ENCODE measurements at regions not wholly inside any gene's neighbourhood (a gene's known extent, or its start where the extent isn't known, plus 50 kb on each side); places are given as distances from the start of the nearest gene placed in this dataset.

DNA sequence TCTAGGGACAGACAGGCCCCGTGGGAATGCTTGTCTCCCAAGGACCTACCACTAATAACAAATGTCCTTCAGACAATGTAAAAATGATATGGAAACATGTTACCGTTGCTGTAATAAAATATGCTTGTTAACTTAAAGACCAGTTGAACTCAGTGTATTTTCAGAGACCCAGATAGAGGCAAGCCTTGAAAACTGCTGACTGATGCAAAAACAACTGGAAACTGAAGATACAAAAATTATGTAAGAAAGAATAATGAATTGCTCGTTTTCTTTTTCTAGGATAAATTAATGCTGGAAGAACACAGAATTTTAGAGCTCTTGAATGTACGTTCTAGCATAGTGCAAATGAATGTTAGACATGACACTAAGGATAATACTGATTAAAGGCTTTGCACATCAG lies 311.5 kb upstream of the MAN1A1 start:
- Histone ChIP-seq H3K27ac (ENCODE audit: extremely low read depth, low read depth, low read length) (no peak overlapping the region), H3K36me3 (ENCODE audit: control insufficient read depth in 2 of 2, insufficient read depth in 1 of 2, low read length in 2 of 2) (no peaks in the 10 kb centered on the region), H3K9me3 (ENCODE audit: control insufficient read depth, insufficient read depth, low read depth, low read length) (no peaks in the 10 kb centered on the region), H3K4me1 (ENCODE audit: control insufficient read depth, insufficient read depth, low read length) (no peaks in the 10 kb centered on the region), H3K4me3 (ENCODE audit: low read depth, low read length) (no peak overlapping the region)
- ChIA-PET CTCF (interaction anchor here (0.6 kb wide), 1 partner anchor 860 kb away, joined by 3 read pairs; no protein-coding TSS in a partner anchor), POLR2A (no interaction called here)
- TF ChIP-seq ZNF132 (tag by site-specific recombination; IDR thresholded peaks at IDR 0.05; ENCODE audit: borderline replicate concordance) (no peak), ZNF350 (tag by site-specific recombination; IDR thresholded peaks at IDR 0.05) (no peak)

DNA sequence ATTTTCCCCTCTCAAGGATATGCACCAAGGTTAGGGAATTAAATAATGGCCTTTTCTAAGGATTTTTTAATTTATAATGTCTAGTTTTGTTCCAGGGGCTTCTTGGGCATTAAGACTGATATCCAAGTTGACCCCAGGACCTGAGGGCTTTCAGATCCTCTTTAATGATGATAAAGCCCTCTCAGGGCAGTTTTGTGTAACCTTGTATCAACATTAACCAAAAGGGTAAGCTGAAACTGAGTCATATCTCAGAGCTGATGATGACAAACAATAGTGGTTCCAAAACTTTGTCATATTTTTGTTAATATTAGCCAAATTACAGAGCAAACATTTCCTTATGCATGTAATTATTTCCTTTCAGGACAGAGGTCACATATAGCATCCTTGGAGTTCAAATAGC lies 309.4 kb upstream of the MAN1A1 start:
- ChIA-PET POLR2A (no interaction called here), CTCF (interaction anchor here (0.8 to 1.1 kb wide), 2 partner anchors 10 to 45 kb away, joined by 3 to 4 read pairs; no protein-coding TSS in a partner anchor)
- no peaks in the 10 kb centered on the region for H3K4me1 ChIP-seq (ENCODE audit: control insufficient read depth, insufficient read depth, low read length)
- no peak for TF ChIP-seq RBAK (tag by site-specific recombination; IDR thresholded peaks at IDR 0.05)
- TF ChIP-seq ZNF23 (tag by site-specific recombination; IDR thresholded peaks at IDR 0.05; ENCODE audit: borderline replicate concordance) = no peak
- no peak for TF ChIP-seq ZFP37 (tag by site-specific recombination; IDR thresholded peaks at IDR 0.05)
- TF ChIP-seq, protein P1, sequence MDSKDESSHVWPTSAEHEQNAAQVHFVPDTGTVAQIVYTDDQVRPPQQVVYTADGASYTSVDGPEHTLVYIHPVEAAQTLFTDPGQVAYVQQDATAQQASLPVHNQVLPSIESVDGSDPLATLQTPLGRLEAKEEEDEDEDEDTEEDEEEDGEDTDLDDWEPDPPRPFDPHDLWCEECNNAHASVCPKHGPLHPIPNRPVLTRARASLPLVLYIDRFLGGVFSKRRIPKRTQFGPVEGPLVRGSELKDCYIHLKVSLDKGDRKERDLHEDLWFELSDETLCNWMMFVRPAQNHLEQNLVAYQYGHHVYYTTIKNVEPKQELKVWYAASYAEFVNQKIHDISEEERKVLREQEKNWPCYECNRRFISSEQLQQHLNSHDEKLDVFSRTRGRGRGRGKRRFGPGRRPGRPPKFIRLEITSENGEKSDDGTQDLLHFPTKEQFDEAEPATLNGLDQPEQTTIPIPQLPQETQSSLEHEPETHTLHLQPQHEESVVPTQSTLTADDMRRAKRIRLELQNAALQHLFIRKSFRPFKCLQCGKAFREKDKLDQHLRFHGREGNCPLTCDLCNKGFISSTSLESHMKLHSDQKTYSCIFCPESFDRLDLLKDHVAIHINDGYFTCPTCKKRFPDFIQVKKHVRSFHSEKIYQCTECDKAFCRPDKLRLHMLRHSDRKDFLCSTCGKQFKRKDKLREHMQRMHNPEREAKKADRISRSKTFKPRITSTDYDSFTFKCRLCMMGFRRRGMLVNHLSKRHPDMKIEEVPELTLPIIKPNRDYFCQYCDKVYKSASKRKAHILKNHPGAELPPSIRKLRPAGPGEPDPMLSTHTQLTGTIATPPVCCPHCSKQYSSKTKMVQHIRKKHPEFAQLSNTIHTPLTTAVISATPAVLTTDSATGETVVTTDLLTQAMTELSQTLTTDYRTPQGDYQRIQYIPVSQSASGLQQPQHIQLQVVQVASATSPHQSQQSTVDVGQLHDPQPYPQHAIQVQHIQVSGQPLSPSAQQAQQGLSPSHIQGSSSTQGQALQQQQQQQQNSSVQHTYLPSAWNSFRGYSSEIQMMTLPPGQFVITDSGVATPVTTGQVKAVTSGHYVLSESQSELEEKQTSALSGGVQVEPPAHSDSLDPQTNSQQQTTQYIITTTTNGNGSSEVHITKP (tag by site-specific recombination; IDR thresholded peaks at IDR 0.05) = no peak
- TF ChIP-seq SP7 (tag by site-specific recombination; IDR thresholded peaks at IDR 0.05) = no peak
- TF ChIP-seq, protein P2, sequence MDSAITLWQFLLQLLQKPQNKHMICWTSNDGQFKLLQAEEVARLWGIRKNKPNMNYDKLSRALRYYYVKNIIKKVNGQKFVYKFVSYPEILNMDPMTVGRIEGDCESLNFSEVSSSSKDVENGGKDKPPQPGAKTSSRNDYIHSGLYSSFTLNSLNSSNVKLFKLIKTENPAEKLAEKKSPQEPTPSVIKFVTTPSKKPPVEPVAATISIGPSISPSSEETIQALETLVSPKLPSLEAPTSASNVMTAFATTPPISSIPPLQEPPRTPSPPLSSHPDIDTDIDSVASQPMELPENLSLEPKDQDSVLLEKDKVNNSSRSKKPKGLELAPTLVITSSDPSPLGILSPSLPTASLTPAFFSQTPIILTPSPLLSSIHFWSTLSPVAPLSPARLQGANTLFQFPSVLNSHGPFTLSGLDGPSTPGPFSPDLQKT (IDR thresholded peaks at IDR 0.05; ENCODE audit: borderline replicate concordance, low read depth, low read length) = no peak
- no peak for TF ChIP-seq ZNF792 (tag by site-specific recombination; IDR thresholded peaks at IDR 0.05)
- TF ChIP-seq, protein P3, sequence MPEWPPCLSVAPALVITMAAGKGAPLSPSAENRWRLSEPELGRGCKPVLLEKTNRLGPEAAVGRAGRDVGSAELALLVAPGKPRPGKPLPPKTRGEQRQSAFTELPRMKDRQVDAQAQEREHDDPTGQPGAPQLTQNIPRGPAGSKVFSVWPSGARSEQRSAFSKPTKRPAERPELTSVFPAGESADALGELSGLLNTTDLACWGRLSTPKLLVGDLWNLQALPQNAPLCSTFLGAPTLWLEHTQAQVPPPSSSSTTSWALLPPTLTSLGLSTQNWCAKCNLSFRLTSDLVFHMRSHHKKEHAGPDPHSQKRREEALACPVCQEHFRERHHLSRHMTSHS (tag by site-specific recombination; IDR thresholded peaks at IDR 0.05) = no peak
- TF ChIP-seq ZNF701 (tag by site-specific recombination; IDR thresholded peaks at IDR 0.05) = no peak
- TF ChIP-seq KLF16 (tag by site-specific recombination; IDR thresholded peaks at IDR 0.05) = no peak
- no peak for TF ChIP-seq ZNF621 (tag by site-specific recombination; IDR thresholded peaks at IDR 0.05)
- no peak for TF ChIP-seq ZNF146 (tag by site-specific recombination; IDR thresholded peaks at IDR 0.05)
- H3K9me3 ChIP-seq (ENCODE audit: control insufficient read depth, insufficient read depth, low read depth, low read length) = no peaks in the 10 kb centered on the region
- no peaks in the 10 kb centered on the region for H3K36me3 ChIP-seq (ENCODE audit: control insufficient read depth in 2 of 2, insufficient read depth in 1 of 2, low read length in 2 of 2)
- no peak overlapping the region for H3K27ac ChIP-seq (ENCODE audit: extremely low read depth, low read depth, low read length)
- H3K4me3 ChIP-seq (ENCODE audit: low read depth, low read length) = no peak overlapping the region

DNA sequence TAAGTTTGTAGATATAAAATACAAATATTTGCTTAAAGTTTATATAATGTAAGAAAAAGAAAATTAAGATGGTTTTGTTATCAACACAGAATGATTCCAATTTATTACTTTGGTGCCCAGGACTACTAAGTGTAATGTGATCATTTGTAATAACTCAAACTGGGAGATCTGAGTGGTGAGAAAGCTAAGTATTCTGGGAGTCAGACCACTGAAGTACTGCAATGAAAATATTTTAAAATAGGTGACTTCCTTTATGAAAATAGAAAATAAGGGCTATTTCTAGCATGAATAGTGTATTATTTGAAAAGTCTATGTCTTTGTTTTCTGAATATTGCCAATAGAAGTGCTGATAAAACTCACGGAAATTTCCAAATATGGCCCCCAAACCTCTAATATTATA lies 305.6 kb upstream of the MAN1A1 start:
- Histone ChIP-seq H3K4me3 (ENCODE audit: low read depth, low read length) (no peak overlapping the region), H3K9me3 (ENCODE audit: control insufficient read depth, insufficient read depth, low read depth, low read length) (no peaks in the 10 kb centered on the region), H3K27ac (ENCODE audit: extremely low read depth, low read depth, low read length) (no peak overlapping the region), H3K4me1 (ENCODE audit: control insufficient read depth, insufficient read depth, low read length) (no peaks in the 10 kb centered on the region), H3K36me3 (ENCODE audit: control insufficient read depth in 2 of 2, insufficient read depth in 1 of 2, low read length in 2 of 2) (no peaks in the 10 kb centered on the region)
- ChIA-PET CTCF (no interaction called here), POLR2A (no interaction called here)
- TF ChIP-seq ZNF670 (tag by site-specific recombination; IDR thresholded peaks at IDR 0.05; ENCODE audit: low read depth) = no peak
- no peak for TF ChIP-seq ZFP37 (tag by site-specific recombination; IDR thresholded peaks at IDR 0.05)
- no peak for TF ChIP-seq MEIS1 (CRISPR knock-in tag; IDR thresholded peaks at IDR 0.05; ENCODE audit: borderline replicate concordance)
- TF ChIP-seq ZNF394 (tag by site-specific recombination; IDR thresholded peaks at IDR 0.05; ENCODE audit: borderline replicate concordance) = no peak
- TF ChIP-seq, protein P4, sequence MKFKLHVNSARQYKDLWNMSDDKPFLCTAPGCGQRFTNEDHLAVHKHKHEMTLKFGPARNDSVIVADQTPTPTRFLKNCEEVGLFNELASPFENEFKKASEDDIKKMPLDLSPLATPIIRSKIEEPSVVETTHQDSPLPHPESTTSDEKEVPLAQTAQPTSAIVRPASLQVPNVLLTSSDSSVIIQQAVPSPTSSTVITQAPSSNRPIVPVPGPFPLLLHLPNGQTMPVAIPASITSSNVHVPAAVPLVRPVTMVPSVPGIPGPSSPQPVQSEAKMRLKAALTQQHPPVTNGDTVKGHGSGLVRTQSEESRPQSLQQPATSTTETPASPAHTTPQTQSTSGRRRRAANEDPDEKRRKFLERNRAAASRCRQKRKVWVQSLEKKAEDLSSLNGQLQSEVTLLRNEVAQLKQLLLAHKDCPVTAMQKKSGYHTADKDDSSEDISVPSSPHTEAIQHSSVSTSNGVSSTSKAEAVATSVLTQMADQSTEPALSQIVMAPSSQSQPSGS (tag by site-specific recombination; IDR thresholded peaks at IDR 0.05; ENCODE audit: low read depth) = no peak
- TF ChIP-seq, protein P5, sequence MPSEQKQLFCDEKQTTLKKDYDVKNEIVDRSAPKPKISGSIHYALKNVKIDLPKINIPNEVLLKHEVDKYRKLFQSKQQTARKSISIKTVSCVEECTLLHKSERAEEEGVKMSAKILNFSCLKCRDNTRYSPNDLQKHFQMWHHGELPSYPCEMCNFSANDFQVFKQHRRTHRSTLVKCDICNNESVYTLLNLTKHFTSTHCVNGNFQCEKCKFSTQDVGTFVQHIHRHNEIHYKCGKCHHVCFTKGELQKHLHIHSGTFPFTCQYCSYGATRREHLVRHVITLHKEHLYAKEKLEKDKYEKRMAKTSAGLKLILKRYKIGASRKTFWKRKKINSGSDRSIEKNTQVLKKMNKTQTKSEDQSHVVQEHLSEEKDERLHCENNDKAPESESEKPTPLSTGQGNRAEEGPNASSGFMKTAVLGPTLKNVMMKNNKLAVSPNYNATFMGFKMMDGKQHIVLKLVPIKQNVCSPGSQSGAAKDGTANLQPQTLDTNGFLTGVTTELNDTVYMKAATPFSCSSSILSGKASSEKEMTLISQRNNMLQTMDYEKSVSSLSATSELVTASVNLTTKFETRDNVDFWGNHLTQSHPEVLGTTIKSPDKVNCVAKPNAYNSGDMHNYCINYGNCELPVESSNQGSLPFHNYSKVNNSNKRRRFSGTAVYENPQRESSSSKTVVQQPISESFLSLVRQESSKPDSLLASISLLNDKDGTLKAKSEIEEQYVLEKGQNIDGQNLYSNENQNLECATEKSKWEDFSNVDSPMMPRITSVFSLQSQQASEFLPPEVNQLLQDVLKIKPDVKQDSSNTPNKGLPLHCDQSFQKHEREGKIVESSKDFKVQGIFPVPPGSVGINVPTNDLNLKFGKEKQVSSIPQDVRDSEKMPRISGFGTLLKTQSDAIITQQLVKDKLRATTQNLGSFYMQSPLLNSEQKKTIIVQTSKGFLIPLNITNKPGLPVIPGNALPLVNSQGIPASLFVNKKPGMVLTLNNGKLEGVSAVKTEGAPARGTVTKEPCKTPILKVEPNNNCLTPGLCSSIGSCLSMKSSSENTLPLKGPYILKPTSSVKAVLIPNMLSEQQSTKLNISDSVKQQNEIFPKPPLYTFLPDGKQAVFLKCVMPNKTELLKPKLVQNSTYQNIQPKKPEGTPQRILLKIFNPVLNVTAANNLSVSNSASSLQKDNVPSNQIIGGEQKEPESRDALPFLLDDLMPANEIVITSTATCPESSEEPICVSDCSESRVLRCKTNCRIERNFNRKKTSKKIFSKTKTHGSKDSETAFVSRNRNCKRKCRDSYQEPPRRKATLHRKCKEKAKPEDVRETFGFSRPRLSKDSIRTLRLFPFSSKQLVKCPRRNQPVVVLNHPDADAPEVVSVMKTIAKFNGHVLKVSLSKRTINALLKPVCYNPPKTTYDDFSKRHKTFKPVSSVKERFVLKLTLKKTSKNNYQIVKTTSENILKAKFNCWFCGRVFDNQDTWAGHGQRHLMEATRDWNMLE (tag by site-specific recombination; conservative IDR thresholded peaks at IDR 0.05; ENCODE audit: low read depth) = no peak

Data from HEK293 (cell line).